ENCODE measurements at regions not wholly inside any gene's neighbourhood (a gene's known extent, or its start where the extent isn't known, plus 50 kb on each side); places are given as distances from the start of the nearest gene placed in this dataset.

- Histone ChIP-seq H3K27ac (no peak overlapping the region), H3K27me3 (no peaks in the 10 kb centered on the region), H3K9me3 (replicated peaks in 1 of 3) (no peaks in the 10 kb centered on the region), H3K36me3 (replicated peaks in 1 of 2) (no peaks in the 10 kb centered on the region), H3K4me3 (no peak overlapping the region), H3K4me1 (replicated peaks in 1 of 2) (no peaks in the 10 kb centered on the region)
- no peak for DNase-seq
- WGBS, 4 donors = 60 to 78% (median 68%) methylated on average over 24 to 28 of the region's 28 CpGs
- intact Hi-C loops (cut with DNase I) = no loop called here
- no peak for TF ChIP-seq POLR2A (IDR thresholded peaks at IDR 0.05)
Observed at GRCh38 chr2:240351088-240351741, 84.2 kb upstream of the GPC1 start.

DNA sequence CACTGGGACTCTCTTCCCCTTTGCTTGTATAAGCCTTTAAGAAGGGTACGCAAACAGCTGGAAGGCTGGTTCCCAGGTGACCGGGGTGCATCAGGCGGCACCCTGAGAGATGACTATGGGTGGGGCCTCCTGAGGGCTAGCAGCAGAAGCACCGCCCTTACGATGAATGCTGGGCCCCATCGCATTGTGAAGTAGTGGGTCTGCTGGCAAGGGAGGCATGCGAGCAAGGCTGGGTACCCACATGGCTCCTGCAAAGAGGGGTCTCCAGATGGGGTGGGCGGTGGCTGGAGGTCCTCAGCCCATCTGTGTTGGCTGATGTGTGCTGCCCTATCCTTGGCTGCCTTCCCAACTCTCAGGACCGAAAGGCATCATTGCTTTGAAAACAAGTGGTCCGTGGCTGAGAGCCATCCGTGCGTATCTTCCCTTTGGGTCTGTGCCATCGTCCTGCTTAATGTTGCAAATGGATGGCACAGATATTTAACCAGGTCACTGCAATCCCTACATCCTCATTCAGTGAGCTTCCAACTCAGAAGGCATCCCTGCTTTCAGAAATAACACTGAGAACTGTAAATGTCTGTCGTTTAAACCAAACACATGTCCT is 83.5 kb upstream of the GPC1 start:
- intact Hi-C loops (cut with DNase I) = no loop called here

GRCh38 chr2:240353086-240353798 is 82.2 kb upstream of the GPC1 start:
- TF ChIP-seq CTCF (IDR thresholded peaks at IDR 0.05) = no peak
- Histone ChIP-seq H3K4me1 (replicated peaks in 1 of 2) (no peaks in the 10 kb centered on the region), H3K27me3 (no peaks in the 10 kb centered on the region), H3K27ac (no peak overlapping the region), H3K9me3 (replicated peaks in 1 of 3) (no peaks in the 10 kb centered on the region), H3K36me3 (replicated peaks in 1 of 2) (no peaks in the 10 kb centered on the region), H3K4me3 (no peak overlapping the region)
- intact Hi-C loops (cut with DNase I) = no loop called here
- no peak for DNase-seq
- WGBS, 4 donors = 93 to 100% (median 96%) methylated on average over 6 to 18 of the region's 18 CpGs

More for the DNA sequence above, 83.5 kb upstream of the GPC1 start:
- TF ChIP-seq CTCF (IDR thresholded peaks at IDR 0.05) (no peak), POLR2A (IDR thresholded peaks at IDR 0.05) (no peak)
- no peaks in the 10 kb centered on the region for H3K27me3 ChIP-seq
- DNase-seq = no peak
- no peaks in the 10 kb centered on the region for H3K36me3 ChIP-seq (replicated peaks in 1 of 2)
- H3K27ac ChIP-seq = no peak overlapping the region
- no peak overlapping the region for H3K4me3 ChIP-seq
- WGBS, 4 donors = 76 to 83% (median 80%) methylated on average over 5 to 14 of the region's 14 CpGs
- no peaks in the 10 kb centered on the region for H3K9me3 ChIP-seq (replicated peaks in 1 of 3)
- H3K4me1 ChIP-seq (replicated peaks in 1 of 2) = no peaks in the 10 kb centered on the region

GRCh38 chr2:240353944-240354343 is 81.5 kb upstream of the GPC1 start:
- TF ChIP-seq POLR2A (IDR thresholded peaks at IDR 0.05) = no peak
- H3K9me3 ChIP-seq (replicated peaks in 1 of 3) = no peaks in the 10 kb centered on the region
- no peak for DNase-seq
- whole genome bisulfite sequencing, 4 donors = 83 to 89% (median 86%) methylated on average over 9 of the region's 9 CpGs; no CpG with 5 or more reads in 1 of the 4 donors
- no peaks in the 10 kb centered on the region for H3K4me1 ChIP-seq (replicated peaks in 1 of 2)
- intact Hi-C loops (cut with DNase I) = no loop called here
- no peaks in the 10 kb centered on the region for H3K36me3 ChIP-seq (replicated peaks in 1 of 2)
- H3K27ac ChIP-seq = no peak overlapping the region
- H3K4me3 ChIP-seq = no peak overlapping the region
- H3K27me3 ChIP-seq = no peaks in the 10 kb centered on the region
